Adrenal gland (tissue), 9 donors: ENCODE measurements at regions not wholly inside any gene's neighbourhood (a gene's known extent, or its start where the extent isn't known, plus 50 kb on each side); places are given as distances from the start of the nearest gene placed in this dataset.

Experiments used
- DNase-seq, 7 donors: peaks; one replicate each; pipeline ENCODE4 v3.0.0-alpha.2; 2019 to 2020
- H3K27ac ChIP-seq, 5 donors: fragments of 200-600 bp; sonication (generic) in 4 of 5; 1 replicate in 3 of 5; 2 replicates in 2 of 5; pipeline versions ENCODE4 v1.5.1 to v1.8.0; 2016 to 2020; ENCODE audit warnings: mild to moderate bottlenecking in 1 of 5
- H3K27me3 ChIP-seq: fragments of 200-600 bp; 2 replicates; pipeline ENCODE4 v1.8.0; 2021
- H3K36me3 ChIP-seq, 2 donors: fragments of 200-600 bp; replicated peaks in 1 of 2; 1 replicate in 1 of 2; 2 replicates in 1 of 2; pipeline versions ENCODE4 v1.5.1 to v1.8.0; 2018 to 2022
- H3K4me1 ChIP-seq, 2 donors: fragments of 200-600 bp; replicated peaks in 1 of 2; 1 replicate in 1 of 2; 2 replicates in 1 of 2; pipeline versions ENCODE4 v1.5.1 to v1.8.0; 2018 to 2021
- H3K4me3 ChIP-seq, 4 donors: fragments of 200-600 bp; sonication (generic) in 3 of 4; one replicate each; pipeline ENCODE4 v1.5.1; 2016 to 2018
- H3K9me3 ChIP-seq, 3 donors: fragments of 200-600 bp; sonication (generic) in 1 of 3; replicated peaks in 1 of 3; 1 replicate in 2 of 3; 2 replicates in 1 of 3; pipeline versions ENCODE4 v1.5.1 to v1.8.0; 2016 to 2021
- CTCF ChIP-seq, 6 experiments: fragments of 450-650 bp in 4 of 6; fragments of 200-600 bp in 2 of 6; sonication (generic) in 1 of 6; IDR thresholded peaks; 1 replicate in 5 of 6; 2 replicates in 1 of 6; pipeline versions ENCODE4 v1.5.1 to v1.8.0; 2016 to 2021; ENCODE audit warnings: antibody characterized with exemption in 6 of 6, mild to moderate bottlenecking in 2 of 6, moderate library complexity in 1 of 6
- POLR2A ChIP-seq, 2 donors: fragments of 450-650 bp; IDR thresholded peaks; one replicate each; pipeline ENCODE4 v1.6.1; 2017; ENCODE audit warnings: antibody characterized with exemption in 2 of 2, mild to moderate bottlenecking in 2 of 2, moderate library complexity in 1 of 2
- WGBS, 4 donors: extraction: QIAGEN DNeasy Blood & Tissue Kit in 2 of 4; methylation state at CpG; one replicate each; pipeline versions ENCODE4 v1.1.5 to v1.1.7; 2013 to 2017; 5-methylcytosine and 5-hydroxymethylcytosine counted together
- intact Hi-C, 2 donors: fragments of 100-400 bp; cut with DNase I; formaldehyde crosslinking; loops; one replicate each; pipeline versions ENCODE4 v1.14.1 to v1.15.0; 2022 to 2023
- donor health status: healthy with polysubstance abuse.
- donor health status: Bipolar disorder and iron deficiency.
- donor health status: DM: yes; HTN: yes; CAD: no.
- donor health status: DM: no; HTN: no; CAD: no.
- donor health status: DM: no; HTN: no; CAD: no.

DNA sequence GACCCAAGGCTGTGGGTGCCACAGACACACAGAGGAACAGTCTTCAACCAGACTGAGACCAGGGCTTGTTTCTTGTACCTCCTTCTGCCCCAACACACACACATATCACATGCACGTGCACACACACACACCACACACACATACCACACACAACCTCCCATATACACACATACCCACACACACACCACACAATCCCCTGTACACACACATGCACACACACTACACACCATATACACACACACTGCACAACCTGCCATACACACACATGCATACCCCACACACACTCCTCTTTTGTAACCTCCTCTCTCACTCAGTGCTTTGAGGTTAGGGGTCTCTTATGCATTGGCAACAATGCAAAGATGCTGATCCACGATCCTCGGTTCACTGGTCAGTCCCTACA is 217.0 kb downstream of the AJAP1 start:
- Histone ChIP-seq H3K4me1 (no peaks in the 10 kb centered on the region), H3K9me3 (no peaks in the 10 kb centered on the region), H3K4me3 (no peak overlapping the region), H3K27ac (no peak overlapping the region), H3K36me3 (no peaks in the 10 kb centered on the region), H3K27me3 (no peaks in the 10 kb centered on the region)
- TF ChIP-seq POLR2A (IDR thresholded peaks at IDR 0.05) (no peak), CTCF (IDR thresholded peaks at IDR 0.05) (no peak)
- no peak for DNase-seq
- 78 to 94% (median 79%) methylated on average over 3 of the region's 3 CpGs for WGBS, 4 donors
- intact Hi-C loops: no loop called here

GRCh38 chr1:4868521-4868920 is 214.1 kb downstream of the AJAP1 start:
- H3K9me3 ChIP-seq: no peaks in the 10 kb centered on the region
- no peaks in the 10 kb centered on the region for H3K27me3 ChIP-seq
- no peak for DNase-seq
- H3K27ac ChIP-seq: no peak overlapping the region
- H3K36me3 ChIP-seq: no peaks in the 10 kb centered on the region
- no peaks in the 10 kb centered on the region for H3K4me1 ChIP-seq
- no peak overlapping the region for H3K4me3 ChIP-seq
- intact Hi-C loops: no loop called here
- 43 to 78% (median 70%) methylated on average over 2 of the region's 2 CpGs for WGBS, 4 donors
- no peak for TF ChIP-seq CTCF (IDR thresholded peaks at IDR 0.05)
- TF ChIP-seq POLR2A (IDR thresholded peaks at IDR 0.05): no peak

DNA sequence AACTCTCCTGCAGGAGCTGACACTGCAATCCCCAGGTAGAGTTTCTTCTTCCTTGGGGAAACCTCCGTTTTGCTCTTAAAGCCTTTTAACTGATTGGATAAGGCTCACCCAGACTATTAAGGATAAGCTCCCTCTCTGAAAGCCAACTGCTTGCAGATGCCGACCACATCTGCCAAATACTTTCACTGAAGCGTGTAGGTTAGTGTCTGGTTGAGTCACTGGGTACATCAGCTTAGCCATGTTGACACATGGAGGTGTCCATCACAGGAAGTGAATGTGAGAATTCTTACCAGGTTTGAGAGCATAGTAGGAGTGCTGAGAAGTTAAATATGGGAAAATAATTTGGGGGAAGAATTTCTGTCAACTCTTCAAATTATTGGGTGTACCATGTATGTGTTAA is 202.0 kb downstream of the AJAP1 start:
- Histone ChIP-seq H3K4me1 (no peaks in the 10 kb centered on the region), H3K27me3 (no peaks in the 10 kb centered on the region), H3K36me3 (no peaks in the 10 kb centered on the region), H3K4me3 (no peak overlapping the region), H3K9me3 (no peaks in the 10 kb centered on the region), H3K27ac (no peak overlapping the region)
- WGBS, 4 donors: 79 to 89% (median 85%) methylated on average over 3 of the region's 3 CpGs
- DNase-seq: no peak
- intact Hi-C loops: no loop called here
- TF ChIP-seq POLR2A (IDR thresholded peaks at IDR 0.05) (no peak), CTCF (IDR thresholded peaks at IDR 0.05) (no peak)

- WGBS, 4 donors: 82 to 87% (median 84%) methylated on average over 8 of the region's 8 CpGs
- no peak for DNase-seq
- Histone ChIP-seq H3K27me3 (no peaks in the 10 kb centered on the region), H3K4me3 (no peak overlapping the region), H3K9me3 (no peaks in the 10 kb centered on the region), H3K36me3 (no peaks in the 10 kb centered on the region), H3K4me1 (no peaks in the 10 kb centered on the region), H3K27ac (no peak overlapping the region)
- TF ChIP-seq CTCF (IDR thresholded peaks at IDR 0.05) (no peak), POLR2A (IDR thresholded peaks at IDR 0.05) (no peak)
- intact Hi-C loops: no loop called here
Observed at GRCh38 chr1:4854367-4854766, 200.0 kb downstream of the AJAP1 start.
